SK-N-MC (cell line): ENCODE measurements at regions not wholly inside any gene's neighbourhood (a gene's known extent, or its start where the extent isn't known, plus 50 kb on each side); places are given as distances from the start of the nearest gene placed in this dataset.

Experiments used
- EZH2 ChIP-seq: fragments of 200-600 bp; sonication (generic); IDR thresholded peaks from one replicate; pipeline ENCODE4 v1.6.1; 2017; ENCODE audit warnings: antibody characterized with exemption
- FOXP2 ChIP-seq: optimal IDR thresholded peaks from 2 replicates; pipeline ENCODE3; 2011; ENCODE audit warnings: mild to moderate bottlenecking, moderate library complexity; ENCODE audit not compliant: insufficient read depth; ENCODE audit errors: extremely low read length, control extremely low read depth
- POLR2AphosphoS5 ChIP-seq: IDR thresholded peaks from 2 replicates; pipeline ENCODE4 v1.6.1; 2012; ENCODE audit warnings: mild to moderate bottlenecking, low read depth, low read length, borderline replicate concordance

DNA sequence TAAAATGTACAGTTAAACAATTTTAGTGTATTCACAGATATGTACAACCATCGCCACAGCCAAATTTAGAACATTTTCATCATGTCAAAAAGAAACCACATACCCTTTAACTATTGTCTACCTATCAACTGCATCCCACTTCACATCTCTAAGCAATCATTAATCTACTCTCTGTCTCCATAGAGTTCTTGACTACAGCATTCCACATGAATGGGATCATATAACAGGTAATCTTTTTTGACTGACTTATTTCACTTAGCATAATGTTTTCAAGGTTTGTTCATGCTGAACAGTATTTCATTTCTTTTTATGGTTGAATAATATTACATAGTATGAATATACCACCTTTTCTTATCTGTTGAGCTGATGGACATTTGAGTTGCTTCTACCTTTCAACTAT lies 281.4 kb upstream of the EDA2R start:
- TF ChIP-seq POLR2AphosphoS5 (no peak), EZH2 (no peak), FOXP2 (no peak)
